H1 (cell line): ENCODE measurements at regions not wholly inside any gene's neighbourhood (a gene's known extent, or its start where the extent isn't known, plus 50 kb on each side); places are given as distances from the start of the nearest gene placed in this dataset.
A peak's percentile ranks its signal among the peaks of the same experiment; 100 is the strongest.

Experiments used
- CTCF ChIA-PET: fragments of 300-600 bp; sonication (Branson Sonifier 250); formaldehyde crosslinking; loops from one replicate; lab custom pipeline; 2021; ENCODE audit not compliant: partially characterized antibody; lab: Charles Lee
- POLR2A ChIA-PET: fragments of 300-600 bp; sonication (Branson Sonifier 250); formaldehyde crosslinking; loops from one replicate; lab custom pipeline; 2021; ENCODE audit warnings: inconsistent platforms; ENCODE audit not compliant: partially characterized antibody; lab: Charles Lee
- DNase-seq, 2 experiments: peaks; one replicate each; pipeline versions ENCODE4 v3.0.0 to v3.0.0-alpha.2; 2010 to 2022; ENCODE audit warnings: low spot score in 2 of 2, low read depth in 1 of 2, mixed read lengths in 1 of 2
- FAIRE-seq: peaks from 2 replicates; lab custom pipeline; 2011; peaks lifted over from hg19 to GRCh38; lab: Jason Lieb, UNC
- H2AFZ ChIP-seq: 2 replicates; pipeline ENCODE4 v1.8.1; 2012; ENCODE audit warnings: low read length, inconsistent platforms
- H2AK5ac ChIP-seq: 2 replicates; pipeline ENCODE4 v1.6.1; 2013; ENCODE audit warnings: low read depth, low read length
- H2BK120ac ChIP-seq: replicated peaks from 2 replicates; pipeline ENCODE3; 2013; ENCODE audit warnings: low read depth, low read length, inconsistent platforms
- H2BK12ac ChIP-seq: 2 replicates; pipeline ENCODE4 v1.6.1; 2013; ENCODE audit warnings: low read depth, low read length
- H2BK15ac ChIP-seq: 2 replicates; pipeline ENCODE4 v1.6.1; 2013; ENCODE audit warnings: low read length
- H2BK20ac ChIP-seq: 2 replicates; pipeline ENCODE4 v1.6.1; 2013; ENCODE audit warnings: low read length
- H2BK5ac ChIP-seq: 2 replicates; pipeline ENCODE4 v1.6.1; 2013; ENCODE audit warnings: low read depth, low read length
- H3K14ac ChIP-seq: 2 replicates; pipeline ENCODE4 v1.6.1; 2013; ENCODE audit warnings: inconsistent platforms; ENCODE audit not compliant: insufficient read length
- H3K18ac ChIP-seq: 2 replicates; pipeline ENCODE4 v1.6.1; 2013; ENCODE audit warnings: low read length; ENCODE audit errors: extremely low read depth
- H3K23ac ChIP-seq: 2 replicates; pipeline ENCODE4 v1.6.1; 2013; ENCODE audit warnings: inconsistent platforms; ENCODE audit not compliant: insufficient read length
- H3K23me2 ChIP-seq: 2 replicates; pipeline ENCODE4 v1.6.1; 2013; ENCODE audit warnings: low read depth, low read length
- H3K27ac ChIP-seq: 2 replicates; pipeline ENCODE4 v1.6.1; 2011; ENCODE audit warnings: low read depth, low read length, inconsistent platforms
- H3K27me3 ChIP-seq, 4 experiments: replicated peaks in 1 of 4; 1 replicate in 1 of 4; 2 replicates in 3 of 4; pipeline versions ENCODE4 v1.6.1 to v1.8.1; 2011 to 2013; ENCODE audit warnings: low read length in 3 of 4, mild to moderate bottlenecking in 3 of 4, inconsistent platforms in 2 of 4, mixed read lengths in 2 of 4, moderate library complexity in 1 of 4; ENCODE audit not compliant: control insufficient read depth in 3 of 4, insufficient read depth in 3 of 4; ENCODE audit errors: extremely low read depth in 1 of 4
- H3K36me3 ChIP-seq, 4 experiments: 2 replicates each; pipeline versions ENCODE4 v1.6.1 to v1.8.1; 2011 to 2013; ENCODE audit warnings: mild to moderate bottlenecking in 4 of 4, low read length in 3 of 4, moderate library complexity in 2 of 4, control low read depth in 1 of 4, inconsistent platforms in 1 of 4; ENCODE audit not compliant: insufficient read depth in 4 of 4, control insufficient read depth in 2 of 4
- H3K4ac ChIP-seq: replicated peaks from 2 replicates; pipeline ENCODE3; 2013; ENCODE audit warnings: low read length, low read depth, mixed read lengths, inconsistent platforms; ENCODE audit not compliant: insufficient read length
- H3K4me1 ChIP-seq, 4 experiments: replicated peaks in 1 of 4; 1 replicate in 1 of 4; 2 replicates in 3 of 4; pipeline versions ENCODE4 v1.6.1 to v1.8.1; 2011 to 2013; ENCODE audit warnings: low read length in 3 of 4, inconsistent platforms in 2 of 4, mixed read lengths in 1 of 4; ENCODE audit not compliant: insufficient read depth in 4 of 4, control insufficient read depth in 3 of 4
- H3K4me2 ChIP-seq, 2 experiments: 2 replicates each; pipeline versions ENCODE4 v1.6.1 to v1.8.1; 2011 to 2013; ENCODE audit warnings: low read depth in 2 of 2, low read length in 2 of 2, control low read depth in 1 of 2, inconsistent platforms in 1 of 2, mild to moderate bottlenecking in 1 of 2; ENCODE audit not compliant: insufficient read depth in 1 of 2
- H3K4me3 ChIP-seq, 4 experiments: fragments of 200-600, 300-600 bp in 1 of 4; sonication (generic), shearing (Covaris generic), sonication (Bioruptor Twin) in 1 of 4; 2 replicates each; pipeline versions ENCODE4 v1.5.1 to v1.8.1; 2011 to 2016; ENCODE audit warnings: low read length in 4 of 4, low read depth in 3 of 4, control low read depth in 2 of 4, inconsistent platforms in 2 of 4, mild to moderate bottlenecking in 2 of 4, mixed read lengths in 1 of 4, moderate library complexity in 1 of 4; ENCODE audit not compliant: insufficient read depth in 2 of 4; ENCODE audit errors: extremely low read depth in 1 of 4
- H3K56ac ChIP-seq: replicated peaks from 2 replicates; pipeline ENCODE3; 2013; ENCODE audit warnings: low read depth, mild to moderate bottlenecking, mixed read lengths, low read length, inconsistent platforms; ENCODE audit not compliant: insufficient read length
- H3K79me1 ChIP-seq: 2 replicates; pipeline ENCODE4 v1.6.1; 2013; ENCODE audit warnings: low read depth, low read length, control low read depth
- H3K79me2 ChIP-seq, 2 experiments: 2 replicates each; pipeline versions ENCODE4 v1.6.1 to v1.8.1; 2012 to 2013; ENCODE audit warnings: low read length in 2 of 2, mild to moderate bottlenecking in 2 of 2, inconsistent platforms in 1 of 2; ENCODE audit not compliant: insufficient read depth in 2 of 2, control insufficient read depth in 1 of 2
- H3K9ac ChIP-seq, 4 experiments: replicated peaks in 1 of 4; 1 replicate in 1 of 4; 2 replicates in 3 of 4; pipeline versions ENCODE4 v1.6.1 to v1.8.1; 2011 to 2013; ENCODE audit warnings: low read depth in 3 of 4, low read length in 3 of 4, control low read depth in 2 of 4, mild to moderate bottlenecking in 2 of 4, moderate library complexity in 2 of 4, inconsistent platforms in 1 of 4; ENCODE audit errors: extremely low read depth in 1 of 4
- H3K9me3 ChIP-seq, 2 experiments: 2 replicates each; pipeline versions ENCODE4 v1.6.1 to v1.8.1; 2012 to 2013; ENCODE audit warnings: mild to moderate bottlenecking in 2 of 2, moderate library complexity in 2 of 2, control low read depth in 1 of 2, inconsistent platforms in 1 of 2, low read depth in 1 of 2, low read length in 1 of 2, mixed read lengths in 1 of 2; ENCODE audit not compliant: insufficient read depth in 2 of 2
- H4K20me1 ChIP-seq, 2 experiments: replicated peaks in 1 of 2; 2 replicates each; pipeline versions ENCODE3 to v1.8.1; 2011 to 2013; ENCODE audit warnings: inconsistent platforms in 2 of 2, low read length in 2 of 2, mild to moderate bottlenecking in 1 of 2; ENCODE audit not compliant: insufficient read depth in 2 of 2, control insufficient read depth in 1 of 2
- H4K5ac ChIP-seq: 2 replicates; pipeline ENCODE4 v1.6.1; 2013; ENCODE audit warnings: low read length, low read depth, mixed read lengths, inconsistent platforms; ENCODE audit not compliant: insufficient read length
- H4K8ac ChIP-seq: 2 replicates; pipeline ENCODE4 v1.8.0; 2013; ENCODE audit warnings: mild to moderate bottlenecking, moderate library complexity, low read length, inconsistent platforms; ENCODE audit not compliant: insufficient read depth; ENCODE audit errors: extremely low read depth
- H4K91ac ChIP-seq: replicated peaks from 2 replicates; pipeline ENCODE3; 2013; ENCODE audit warnings: low read length, mixed read lengths, inconsistent platforms; ENCODE audit not compliant: insufficient read length
- BACH1 ChIP-seq: IDR thresholded peaks from 2 replicates; pipeline ENCODE4 v1.6.1; 2012; ENCODE audit warnings: low read length, improper control_type of control experiment
- CEBPB ChIP-seq: IDR thresholded peaks from 2 replicates; pipeline ENCODE4 v1.6.1; 2012; ENCODE audit warnings: low read depth, low read length
- POLR2AphosphoS5 ChIP-seq: IDR thresholded peaks from 2 replicates; pipeline ENCODE4 v1.6.1; 2011; ENCODE audit warnings: low read depth, low read length
- RNF2 ChIP-seq: fragments of 200-900, 300-1000 bp; sonication (generic); IDR thresholded peaks from 2 replicates; pipeline ENCODE4 v1.7.1; 2016; ENCODE audit warnings: borderline replicate concordance, low read depth, mild to moderate bottlenecking, antibody characterized with exemption, low read length; ENCODE audit not compliant: poor library complexity, severe bottlenecking; ENCODE audit errors: missing control alignments
- TCF12 ChIP-seq: IDR thresholded peaks from 2 replicates; pipeline ENCODE4 v1.6.1; 2011; ENCODE audit warnings: low read depth, mild to moderate bottlenecking, low read length
- WGBS, 2 experiments: shearing (Covaris generic) in 1 of 2; methylation state at CpG; one replicate each; pipeline versions ENCODE4 v1.1.6 to v1.1.7; 2013 to 2015; ENCODE audit warnings: low lambda C conversion rate in 2 of 2, mixed read lengths in 2 of 2, inconsistent platforms in 1 of 2, low coverage in 1 of 2, missing lambda C conversion rate in 1 of 2; ENCODE audit not compliant: insufficient replicate concordance in 2 of 2, insufficient coverage in 1 of 2, insufficient read length in 1 of 2; ENCODE audit errors: extremely low coverage in 1 of 2, missing lambda C conversion rate in 1 of 2; 5-methylcytosine and 5-hydroxymethylcytosine counted together
- TF ChIP-seq, protein P1 (sequence below), 3 experiments: IDR thresholded peaks; 1 replicate in 2 of 3; 2 replicates in 1 of 3; pipeline versions ENCODE4 v1.5.1 to v1.6.1; 2011; ENCODE audit warnings: low read length in 3 of 3, mild to moderate bottlenecking in 3 of 3, inconsistent platforms in 2 of 3, low read depth in 1 of 3, moderate library complexity in 1 of 3; ENCODE audit not compliant: insufficient read depth in 1 of 3; ENCODE audit errors: control extremely low read depth in 1 of 3

GRCh38 chr6:37099442-37099841 is 70.5 kb upstream of the PIM1 start:
- 98% methylated on average over 2 of the region's 2 CpGs; no CpG with 5 or more reads in 1 of the 2 experiments for WGBS, 2 experiments

More at GRCh38 chr6:37099442-37099841, 70.5 kb upstream of the PIM1 start:
- peak overlapping the region; percentile 4; the same call in 1 of the 2 replicates for H2BK12ac ChIP-seq
- H2BK5ac ChIP-seq: no peak overlapping the region
- no peak overlapping the region for H3K4ac ChIP-seq
- 0 out of 2 replicates have a peak overlapping the region, but pooled peaks have one; percentile 8 for H2BK15ac ChIP-seq
- no peak overlapping the region for H3K4me3 ChIP-seq
- H4K8ac ChIP-seq: no peak overlapping the region
- FAIRE-seq: no peak
- H3K18ac ChIP-seq: no peak overlapping the region
- H3K14ac ChIP-seq: no peak overlapping the region
- TF ChIP-seq, protein P1, sequence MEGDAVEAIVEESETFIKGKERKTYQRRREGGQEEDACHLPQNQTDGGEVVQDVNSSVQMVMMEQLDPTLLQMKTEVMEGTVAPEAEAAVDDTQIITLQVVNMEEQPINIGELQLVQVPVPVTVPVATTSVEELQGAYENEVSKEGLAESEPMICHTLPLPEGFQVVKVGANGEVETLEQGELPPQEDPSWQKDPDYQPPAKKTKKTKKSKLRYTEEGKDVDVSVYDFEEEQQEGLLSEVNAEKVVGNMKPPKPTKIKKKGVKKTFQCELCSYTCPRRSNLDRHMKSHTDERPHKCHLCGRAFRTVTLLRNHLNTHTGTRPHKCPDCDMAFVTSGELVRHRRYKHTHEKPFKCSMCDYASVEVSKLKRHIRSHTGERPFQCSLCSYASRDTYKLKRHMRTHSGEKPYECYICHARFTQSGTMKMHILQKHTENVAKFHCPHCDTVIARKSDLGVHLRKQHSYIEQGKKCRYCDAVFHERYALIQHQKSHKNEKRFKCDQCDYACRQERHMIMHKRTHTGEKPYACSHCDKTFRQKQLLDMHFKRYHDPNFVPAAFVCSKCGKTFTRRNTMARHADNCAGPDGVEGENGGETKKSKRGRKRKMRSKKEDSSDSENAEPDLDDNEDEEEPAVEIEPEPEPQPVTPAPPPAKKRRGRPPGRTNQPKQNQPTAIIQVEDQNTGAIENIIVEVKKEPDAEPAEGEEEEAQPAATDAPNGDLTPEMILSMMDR (IDR thresholded peaks at IDR 0.05; ENCODE audit: control extremely low read depth in 1 of 3, insufficient read depth in 1 of 3, low read depth in 1 of 3, low read length in 3 of 3): no peak
- TF ChIP-seq TCF12 (no peak), POLR2AphosphoS5 (peak; percentile 48; the same call in 1 of the 2 replicates), RNF2 (no peak), BACH1 (no peak), CEBPB (no peak)
- H3K27me3 ChIP-seq: no peaks in the 10 kb centered on the region
- H4K20me1 ChIP-seq: no peaks in the 10 kb centered on the region
- H2AK5ac ChIP-seq: no peak overlapping the region
- CTCF ChIA-PET: interaction anchor here (1.0 to 1.5 kb wide), 3 partner anchors 11 to 45 kb away, joined by 3 read pairs; no protein-coding TSS in a partner anchor
- no peak overlapping the region for H2BK20ac ChIP-seq
- H4K5ac ChIP-seq: no peak overlapping the region
- H3K23ac ChIP-seq: no peak overlapping the region
- no peaks in the 10 kb centered on the region for H3K9me3 ChIP-seq
- POLR2A ChIA-PET: interaction anchor here (0.9 to 7.5 kb wide), 6 partner anchors 9 to 75 kb away, joined by 3 to 80 read pairs (median 30); no protein-coding TSS in a partner anchor
- H3K27ac ChIP-seq: no peak overlapping the region
- no peak overlapping the region for H3K9ac ChIP-seq
- no peak overlapping the region for H3K56ac ChIP-seq
- H4K91ac ChIP-seq: no peak overlapping the region
- H3K36me3 ChIP-seq: no peaks in the 10 kb centered on the region
- DNase-seq: no peak
- H3K79me1 ChIP-seq: no peaks in the 10 kb centered on the region
- no peaks in the 10 kb centered on the region; the same call in 1 of the 2 replicates for H3K23me2 ChIP-seq
- no peak overlapping the region for H3K4me2 ChIP-seq
- no peak overlapping the region for H2BK120ac ChIP-seq
- no peak overlapping the region for H2AFZ ChIP-seq
- H3K79me2 ChIP-seq: no peaks in the 10 kb centered on the region
- peaks cover 17 to 22% (median 19%) of the 10 kb centered on the region in 4 experiments for H3K4me1 ChIP-seq
